ENCODE measurements at regions not wholly inside any gene's neighbourhood (a gene's known extent, or its start where the extent isn't known, plus 50 kb on each side); places are given as distances from the start of the nearest gene placed in this dataset.

DNA sequence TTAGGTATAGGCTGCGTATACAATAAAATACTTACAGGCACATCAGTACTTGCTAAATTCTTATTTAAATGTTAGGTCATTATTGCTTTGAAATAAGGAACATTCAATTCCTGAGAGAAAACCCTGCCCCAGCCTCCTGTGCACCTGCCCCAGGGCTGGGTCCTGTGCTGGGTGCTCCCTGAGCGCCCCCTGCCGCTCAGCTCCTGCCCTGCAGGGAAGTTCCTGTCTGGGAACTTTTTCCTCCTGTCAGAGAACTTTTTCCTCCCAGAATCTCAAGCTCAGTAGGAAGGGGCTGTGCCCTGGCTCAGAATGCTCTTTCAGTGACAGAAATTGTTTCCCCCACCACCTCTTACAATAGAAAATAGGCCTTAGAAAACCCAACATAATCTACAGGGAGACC is 751.1 kb downstream of the TMEM121 start:
- Mint-ChIP-seq H3K4me3 (ENCODE audit: unreplicated experiment) (no peak overlapping the region), H3K27ac (ENCODE audit: unreplicated experiment) (no peak overlapping the region), H3K36me3 (ENCODE audit: unreplicated experiment) (no peaks in the 10 kb centered on the region), H3K4me1 (ENCODE audit: unreplicated experiment) (no peaks in the 10 kb centered on the region), H3K27me3 (ENCODE audit: unreplicated experiment) (no peaks in the 10 kb centered on the region), H3K9me3 (ENCODE audit: unreplicated experiment) (peaks cover 60% of the 10 kb centered on the region)
- no peak for DNase-seq (ENCODE audit: extremely low spot score, unreplicated experiment)
- TF ChIP-seq, protein P1, sequence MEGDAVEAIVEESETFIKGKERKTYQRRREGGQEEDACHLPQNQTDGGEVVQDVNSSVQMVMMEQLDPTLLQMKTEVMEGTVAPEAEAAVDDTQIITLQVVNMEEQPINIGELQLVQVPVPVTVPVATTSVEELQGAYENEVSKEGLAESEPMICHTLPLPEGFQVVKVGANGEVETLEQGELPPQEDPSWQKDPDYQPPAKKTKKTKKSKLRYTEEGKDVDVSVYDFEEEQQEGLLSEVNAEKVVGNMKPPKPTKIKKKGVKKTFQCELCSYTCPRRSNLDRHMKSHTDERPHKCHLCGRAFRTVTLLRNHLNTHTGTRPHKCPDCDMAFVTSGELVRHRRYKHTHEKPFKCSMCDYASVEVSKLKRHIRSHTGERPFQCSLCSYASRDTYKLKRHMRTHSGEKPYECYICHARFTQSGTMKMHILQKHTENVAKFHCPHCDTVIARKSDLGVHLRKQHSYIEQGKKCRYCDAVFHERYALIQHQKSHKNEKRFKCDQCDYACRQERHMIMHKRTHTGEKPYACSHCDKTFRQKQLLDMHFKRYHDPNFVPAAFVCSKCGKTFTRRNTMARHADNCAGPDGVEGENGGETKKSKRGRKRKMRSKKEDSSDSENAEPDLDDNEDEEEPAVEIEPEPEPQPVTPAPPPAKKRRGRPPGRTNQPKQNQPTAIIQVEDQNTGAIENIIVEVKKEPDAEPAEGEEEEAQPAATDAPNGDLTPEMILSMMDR (IDR thresholded peaks at IDR 0.05), result no peak

DNA sequence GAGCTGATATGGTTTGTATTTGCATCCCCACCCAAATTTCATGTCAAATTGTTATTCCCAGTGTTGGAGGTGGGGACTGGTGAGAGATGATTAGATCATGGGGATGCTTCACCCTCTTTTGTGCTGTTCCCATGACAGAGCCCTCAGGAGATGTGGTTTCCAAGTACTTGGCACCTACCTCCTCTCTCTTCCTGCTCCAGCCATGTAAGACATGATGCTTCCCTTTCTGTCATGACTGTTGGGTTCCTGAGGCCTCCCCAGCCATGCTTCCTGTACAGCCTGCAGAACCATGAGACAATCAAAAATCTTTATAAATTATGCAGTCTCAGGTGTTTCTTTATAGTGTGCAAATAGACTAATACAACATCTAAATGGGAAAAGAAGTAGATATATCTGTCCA is 754.5 kb downstream of the TMEM121 start:
- TF ChIP-seq, protein P1 (IDR thresholded peaks at IDR 0.05), result no peak
- Mint-ChIP-seq H3K27me3 (ENCODE audit: unreplicated experiment) (no peaks in the 10 kb centered on the region), H3K4me3 (ENCODE audit: unreplicated experiment) (no peak overlapping the region), H3K36me3 (ENCODE audit: unreplicated experiment) (no peaks in the 10 kb centered on the region), H3K27ac (ENCODE audit: unreplicated experiment) (no peak overlapping the region), H3K4me1 (ENCODE audit: unreplicated experiment) (no peaks in the 10 kb centered on the region), H3K9me3 (ENCODE audit: unreplicated experiment) (peaks cover 68% of the 10 kb centered on the region)
- DNase-seq (ENCODE audit: extremely low spot score, unreplicated experiment), result no peak

DNA sequence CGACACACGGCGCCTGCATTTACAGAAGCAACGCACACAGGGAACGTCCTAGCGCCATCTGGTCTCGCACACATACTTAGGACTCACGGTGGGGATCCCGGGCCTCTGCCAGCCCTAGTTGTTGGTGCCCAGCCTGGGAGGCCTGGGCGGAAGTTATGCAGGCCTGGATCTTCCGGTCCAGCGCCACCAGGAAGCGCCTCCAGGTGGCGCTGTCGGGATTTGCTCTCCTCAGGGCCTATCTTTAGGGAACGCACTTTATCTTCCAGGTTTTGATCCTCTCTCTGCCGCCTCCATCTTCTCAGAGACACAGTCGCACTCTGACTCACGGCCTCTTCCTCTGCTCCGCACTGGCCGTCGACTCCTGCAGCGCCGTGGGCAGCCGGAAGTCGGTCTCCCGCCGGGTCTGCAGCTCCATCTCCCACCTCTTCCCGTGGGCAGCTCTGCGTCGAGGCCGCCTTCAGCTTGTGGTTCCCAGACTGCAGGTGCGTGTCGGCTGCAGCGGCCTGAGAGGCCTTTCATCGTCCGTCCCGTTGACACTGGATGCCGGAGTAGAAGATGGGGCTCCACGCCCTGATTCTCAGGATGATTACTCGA is 760.4 kb downstream of the TMEM121 start:
- Mint-ChIP-seq H3K9me3 (ENCODE audit: unreplicated experiment) (peaks cover 44% of the 10 kb centered on the region), H3K27me3 (ENCODE audit: unreplicated experiment) (no peaks in the 10 kb centered on the region), H3K27ac (ENCODE audit: unreplicated experiment) (no peak overlapping the region), H3K36me3 (ENCODE audit: unreplicated experiment) (no peaks in the 10 kb centered on the region), H3K4me3 (ENCODE audit: unreplicated experiment) (no peak overlapping the region), H3K4me1 (ENCODE audit: unreplicated experiment) (no peaks in the 10 kb centered on the region)
- TF ChIP-seq, protein P1 (IDR thresholded peaks at IDR 0.05), result no peak
- DNase-seq (ENCODE audit: extremely low spot score, unreplicated experiment), result no peak

DNA sequence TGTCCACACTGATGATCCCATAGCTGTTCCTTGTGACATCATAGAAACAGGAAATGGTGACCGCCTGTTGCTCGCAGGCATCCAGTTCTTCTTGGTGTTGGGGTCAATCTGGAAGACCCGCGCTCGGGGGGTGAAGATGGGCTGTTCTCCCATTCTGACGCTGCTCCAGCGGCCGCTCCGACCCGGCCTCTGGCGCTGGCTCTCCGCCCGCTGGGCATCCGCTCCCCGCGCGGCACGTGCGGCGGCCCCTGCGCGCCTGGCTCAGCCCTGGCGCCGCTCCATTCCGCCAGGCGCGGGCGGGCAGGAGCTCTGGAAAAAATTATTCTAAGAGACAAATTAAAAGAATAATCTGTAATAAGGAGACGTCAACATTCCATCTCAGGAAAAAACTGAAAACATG is 761.1 kb downstream of the TMEM121 start:
- Mint-ChIP-seq H3K4me3 (ENCODE audit: unreplicated experiment) (no peak overlapping the region), H3K27me3 (ENCODE audit: unreplicated experiment) (no peaks in the 10 kb centered on the region), H3K9me3 (ENCODE audit: unreplicated experiment) (peaks cover 40% of the 10 kb centered on the region), H3K27ac (ENCODE audit: unreplicated experiment) (no peak overlapping the region), H3K4me1 (ENCODE audit: unreplicated experiment) (no peaks in the 10 kb centered on the region), H3K36me3 (ENCODE audit: unreplicated experiment) (no peaks in the 10 kb centered on the region)
- DNase-seq (ENCODE audit: extremely low spot score, unreplicated experiment), result no peak
- TF ChIP-seq, protein P1 (IDR thresholded peaks at IDR 0.05), result no peak

DNA sequence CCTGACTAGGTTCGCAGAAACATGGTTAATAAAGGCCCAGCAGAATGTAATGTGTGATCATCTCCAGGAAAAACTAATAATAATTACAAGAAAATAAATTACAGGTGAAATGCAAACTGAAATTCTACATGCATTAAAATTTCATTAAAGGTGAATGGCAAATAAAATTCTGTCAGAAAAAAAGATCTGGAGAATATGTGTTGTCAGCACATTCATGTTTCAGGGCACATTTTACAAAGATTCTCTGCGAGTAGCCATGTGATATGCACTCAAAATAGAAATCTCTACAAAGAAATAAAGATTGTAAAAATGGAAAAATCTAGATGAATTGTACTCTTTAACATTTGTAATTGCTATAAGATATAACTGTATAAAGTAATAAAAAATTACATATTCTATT is 765.2 kb downstream of the TMEM121 start:
- no peak for DNase-seq (ENCODE audit: extremely low spot score, unreplicated experiment)
- H3K27me3 Mint-ChIP-seq (ENCODE audit: unreplicated experiment), result no peaks in the 10 kb centered on the region
- H3K27ac Mint-ChIP-seq (ENCODE audit: unreplicated experiment), result no peak overlapping the region
- no peaks in the 10 kb centered on the region for H3K4me1 Mint-ChIP-seq (ENCODE audit: unreplicated experiment)
- H3K36me3 Mint-ChIP-seq (ENCODE audit: unreplicated experiment), result no peaks in the 10 kb centered on the region
- TF ChIP-seq, protein P1 (IDR thresholded peaks at IDR 0.05), result no peak
- peaks cover 31% of the 10 kb centered on the region for H3K9me3 Mint-ChIP-seq (ENCODE audit: unreplicated experiment)
- no peak overlapping the region for H3K4me3 Mint-ChIP-seq (ENCODE audit: unreplicated experiment)

All from osteocyte (in vitro differentiated cells).